ENCODE measurements at regions not wholly inside any gene's neighbourhood (a gene's known extent, or its start where the extent isn't known, plus 50 kb on each side); places are given as distances from the start of the nearest gene placed in this dataset.

GRCh38 chr2:2691419-2691818, 360.3 kb upstream of the MYT1L start:
- Histone ChIP-seq H3K9ac (ENCODE audit: control insufficient read depth, insufficient read depth, low read length) (no peak overlapping the region), H4K20me1 (ENCODE audit: control insufficient read depth, insufficient read depth) (no peaks in the 10 kb centered on the region), H3K9me3 (replicated peaks; ENCODE audit: control insufficient read depth, insufficient read depth, low read length) (no peaks in the 10 kb centered on the region; the same call in 2 of the 3 replicates), H3K4me1 (ENCODE audit: control insufficient read depth, insufficient read depth, low read length) (no peaks in the 10 kb centered on the region), H2AFZ (ENCODE audit: control insufficient read depth, low read depth, low read length) (no peak overlapping the region), H3K4me3 (no peak overlapping the region), H3K79me2 (ENCODE audit: control insufficient read depth, insufficient read depth, low read length) (no peaks in the 10 kb centered on the region), H3K4me2 (ENCODE audit: control insufficient read depth, insufficient read depth) (no peak overlapping the region), H3K27ac (ENCODE audit: control insufficient read depth, insufficient read depth) (no peak overlapping the region), H3K27me3 (replicated peaks in 1 of 2; ENCODE audit: control insufficient read depth in 2 of 2, insufficient read depth in 2 of 2, low read length in 1 of 2) (no peaks in the 10 kb centered on the region; a peak in 1 of 4 replicates), H3K36me3 (ENCODE audit: control insufficient read depth in 2 of 2, insufficient read depth in 2 of 2, low read length in 1 of 2) (no peaks in the 10 kb centered on the region)
- in situ Hi-C loops (cut with MboI) (no loop called here), intact Hi-C loops (cut with micrococcal nuclease; ENCODE audit: unreplicated experiment) (no loop called here)
- ChIA-PET RAD21 (ENCODE audit: unreplicated experiment) (no interaction called here), CTCF (no interaction called here), SMC1A (ENCODE audit: uncharacterized antibody, unreplicated experiment) (no interaction called here), POLR2A (no interaction called here)
- FAIRE-seq: no peak
- no peak for TF ChIP-seq TARDBP (IDR thresholded peaks at IDR 0.05; ENCODE audit: borderline replicate concordance)
- 38% methylated on average over 10 of the region's 10 CpGs for WGBS (ENCODE audit: insufficient coverage, insufficient replicate concordance, low lambda C conversion rate, missing lambda C conversion rate)
- BruUV-seq (replicated peaks): no TSS peak
- no peak for DNase-seq (ENCODE audit: low read depth, low spot score)
- no peak for ATAC-seq

GRCh38 chr2:2690985-2691384, 359.9 kb upstream of the MYT1L start:
- 16% methylated on average over 4 of the region's 4 CpGs for WGBS (ENCODE audit: insufficient coverage, insufficient replicate concordance, low lambda C conversion rate, missing lambda C conversion rate)
- intact Hi-C loops (cut with micrococcal nuclease; ENCODE audit: unreplicated experiment): no loop called here
- Histone ChIP-seq H3K79me2 (ENCODE audit: control insufficient read depth, insufficient read depth, low read length) (no peaks in the 10 kb centered on the region), H4K20me1 (ENCODE audit: control insufficient read depth, insufficient read depth) (no peaks in the 10 kb centered on the region), H3K4me3 (no peak overlapping the region), H3K9ac (ENCODE audit: control insufficient read depth, insufficient read depth, low read length) (no peak overlapping the region), H3K4me2 (ENCODE audit: control insufficient read depth, insufficient read depth) (no peak overlapping the region), H3K9me3 (replicated peaks; ENCODE audit: control insufficient read depth, insufficient read depth, low read length) (no peaks in the 10 kb centered on the region; the same call in 2 of the 3 replicates), H3K4me1 (ENCODE audit: control insufficient read depth, insufficient read depth, low read length) (no peaks in the 10 kb centered on the region), H2AFZ (ENCODE audit: control insufficient read depth, low read depth, low read length) (no peak overlapping the region), H3K27me3 (replicated peaks in 1 of 2; ENCODE audit: control insufficient read depth in 2 of 2, insufficient read depth in 2 of 2, low read length in 1 of 2) (peaks cover 0 to under 1% of the 10 kb centered on the region in 2 experiments; a peak in 2 of 4 replicates), H3K27ac (ENCODE audit: control insufficient read depth, insufficient read depth) (no peak overlapping the region), H3K36me3 (ENCODE audit: control insufficient read depth in 2 of 2, insufficient read depth in 2 of 2, low read length in 1 of 2) (no peaks in the 10 kb centered on the region)
- DNase-seq (ENCODE audit: low read depth, low spot score) (no peak), FAIRE-seq (no peak), ATAC-seq (no peak)
- ChIA-PET CTCF (no interaction called here), POLR2A (no interaction called here), SMC1A (ENCODE audit: uncharacterized antibody, unreplicated experiment) (no interaction called here), RAD21 (ENCODE audit: unreplicated experiment) (no interaction called here)
- TF ChIP-seq RCOR1 (conservative IDR thresholded peaks at IDR 0.05; ENCODE audit: low read depth, low read length): no peak
- TF ChIP-seq RAD51 (IDR thresholded peaks at IDR 0.05): no peak
- no peak for TF ChIP-seq IRF3 (IDR thresholded peaks at IDR 0.05)
- TF ChIP-seq ZNF207 (IDR thresholded peaks at IDR 0.05; ENCODE audit: borderline replicate concordance): no peak
- BruUV-seq (replicated peaks): no TSS peak
- in situ Hi-C loops (cut with MboI): no loop called here

Data from GM12878 (cell line).